ENCODE measurements at regions not wholly inside any gene's neighbourhood (a gene's known extent, or its start where the extent isn't known, plus 50 kb on each side); places are given as distances from the start of the nearest gene placed in this dataset.

GRCh38 chr5:36389245-36389644 is 87.5 kb upstream of the RANBP3L start:
- TF ChIP-seq CTCF (IDR thresholded peaks at IDR 0.05) = no peak
- TF ChIP-seq EP300 (IDR thresholded peaks at IDR 0.05) = no peak
